Right atrium auricular region (tissue), 2 donors: ENCODE measurements at regions not wholly inside any gene's neighbourhood (a gene's known extent, or its start where the extent isn't known, plus 50 kb on each side); places are given as distances from the start of the nearest gene placed in this dataset.

ENCODE experiments used
- DNase-seq: peaks from one replicate; pipeline ENCODE4 v3.0.0-alpha.2; 2019; ENCODE audit warnings: low spot score
- H3K27ac ChIP-seq, 2 donors: fragments of 200-600 bp; sonication (generic); 1 replicate in 1 of 2; 2 replicates in 1 of 2; pipeline ENCODE4 v1.5.1; 2016 to 2019
- H3K27me3 ChIP-seq, 2 donors: fragments of 200-600 bp; sonication (generic); one replicate each; pipeline versions ENCODE4 v1.5.1 to v1.6.0; 2017 to 2019
- H3K36me3 ChIP-seq: fragments of 200-600 bp; sonication (generic); one replicate; pipeline ENCODE4 v1.5.1; 2016
- H3K4me1 ChIP-seq, 2 donors: fragments of 200-600 bp; sonication (generic); one replicate each; pipeline versions ENCODE4 v1.5.1 to v1.6.0; 2017 to 2019
- H3K4me3 ChIP-seq, 2 donors: fragments of 200-600 bp; sonication (generic); 1 replicate in 1 of 2; 2 replicates in 1 of 2; pipeline ENCODE4 v1.5.1; 2017 to 2019; ENCODE audit warnings: mild to moderate bottlenecking in 1 of 2, moderate library complexity in 1 of 2
- H3K9me3 ChIP-seq, 2 donors: fragments of 200-600 bp; sonication (generic); one replicate each; pipeline ENCODE4 v1.5.1; 2019
- CTCF ChIP-seq, 2 donors: fragments of 200-600 bp; sonication (generic); IDR thresholded peaks; one replicate each; pipeline ENCODE4 v1.5.1; 2019; ENCODE audit warnings: antibody characterized with exemption in 2 of 2

GRCh38 chr18:30044496-30044895, 998.0 kb downstream of the DSC3 start:
- H3K36me3 ChIP-seq: no peaks in the 10 kb centered on the region
- no peak for TF ChIP-seq CTCF (IDR thresholded peaks at IDR 0.05)
- H3K4me1 ChIP-seq: no peaks in the 10 kb centered on the region
- no peak overlapping the region for H3K4me3 ChIP-seq
- H3K27me3 ChIP-seq: no peaks in the 10 kb centered on the region
- H3K9me3 ChIP-seq: no peaks in the 10 kb centered on the region
- DNase-seq: no peak
- H3K27ac ChIP-seq: no peak overlapping the region

GRCh38 chr18:30039201-30039600, 1003.3 kb downstream of the DSC3 start:
- Histone ChIP-seq H3K27ac (no peak overlapping the region), H3K4me3 (no peak overlapping the region), H3K4me1 (no peaks in the 10 kb centered on the region), H3K36me3 (no peaks in the 10 kb centered on the region), H3K9me3 (no peaks in the 10 kb centered on the region), H3K27me3 (no peaks in the 10 kb centered on the region)
- TF ChIP-seq CTCF (IDR thresholded peaks at IDR 0.05): no peak
- no peak for DNase-seq

DNA sequence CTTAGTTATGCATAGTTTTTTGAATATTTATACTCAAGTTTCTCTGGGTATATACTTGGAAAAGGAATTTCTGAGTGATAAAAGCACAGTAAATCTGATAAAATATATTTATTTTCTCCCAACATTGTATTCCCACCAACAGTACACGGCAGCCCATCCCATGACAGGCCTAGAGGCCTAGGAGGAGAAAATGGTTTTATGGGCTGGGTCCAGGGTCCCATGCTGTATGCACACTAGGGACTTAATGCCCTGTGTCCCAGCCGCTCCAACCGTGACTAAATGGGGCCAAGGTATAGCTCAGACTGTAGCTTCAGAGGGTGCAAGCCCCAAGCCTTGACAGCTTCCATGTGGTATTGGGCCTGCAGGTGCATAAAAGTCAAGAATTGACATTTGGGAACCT, 1007.7 kb downstream of the DSC3 start:
- TF ChIP-seq CTCF (IDR thresholded peaks at IDR 0.05): no peak
- Histone ChIP-seq H3K36me3 (no peaks in the 10 kb centered on the region), H3K9me3 (no peaks in the 10 kb centered on the region), H3K4me3 (no peak overlapping the region), H3K27me3 (no peaks in the 10 kb centered on the region), H3K4me1 (no peaks in the 10 kb centered on the region), H3K27ac (no peak overlapping the region)
- no peak for DNase-seq

GRCh38 chr18:30016179-30016578, 1026.4 kb downstream of the DSC3 start:
- Histone ChIP-seq H3K4me1 (no peaks in the 10 kb centered on the region), H3K36me3 (no peaks in the 10 kb centered on the region), H3K9me3 (no peaks in the 10 kb centered on the region), H3K27me3 (no peaks in the 10 kb centered on the region), H3K27ac (no peak overlapping the region), H3K4me3 (no peak overlapping the region)
- no peak for TF ChIP-seq CTCF (IDR thresholded peaks at IDR 0.05)
- DNase-seq: no peak

DNA sequence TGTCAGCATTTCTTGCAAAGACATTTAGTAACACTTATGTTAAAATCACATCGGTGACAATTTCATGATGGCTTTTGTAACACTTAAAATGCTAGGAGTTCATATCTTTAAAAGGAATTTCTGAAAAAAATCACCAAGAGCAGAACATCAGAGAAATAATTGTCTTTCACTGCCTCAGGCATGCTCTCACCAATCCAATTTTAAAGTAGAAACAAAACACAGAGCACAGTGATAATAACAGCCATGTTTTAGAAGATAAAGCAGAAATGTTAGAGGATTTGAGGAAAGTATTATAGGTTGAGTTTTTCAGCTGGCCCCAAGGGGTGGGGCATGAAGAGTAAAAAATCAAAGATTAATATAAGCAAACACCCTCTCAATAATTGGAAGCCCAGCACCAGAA, 1037.6 kb downstream of the DSC3 start:
- no peak for DNase-seq
- TF ChIP-seq CTCF (IDR thresholded peaks at IDR 0.05): no peak
- H3K27ac ChIP-seq: no peak overlapping the region
- H3K4me1 ChIP-seq: no peaks in the 10 kb centered on the region
- H3K27me3 ChIP-seq: no peaks in the 10 kb centered on the region
- H3K9me3 ChIP-seq: no peaks in the 10 kb centered on the region
- no peaks in the 10 kb centered on the region for H3K36me3 ChIP-seq
- no peak overlapping the region for H3K4me3 ChIP-seq

DNA sequence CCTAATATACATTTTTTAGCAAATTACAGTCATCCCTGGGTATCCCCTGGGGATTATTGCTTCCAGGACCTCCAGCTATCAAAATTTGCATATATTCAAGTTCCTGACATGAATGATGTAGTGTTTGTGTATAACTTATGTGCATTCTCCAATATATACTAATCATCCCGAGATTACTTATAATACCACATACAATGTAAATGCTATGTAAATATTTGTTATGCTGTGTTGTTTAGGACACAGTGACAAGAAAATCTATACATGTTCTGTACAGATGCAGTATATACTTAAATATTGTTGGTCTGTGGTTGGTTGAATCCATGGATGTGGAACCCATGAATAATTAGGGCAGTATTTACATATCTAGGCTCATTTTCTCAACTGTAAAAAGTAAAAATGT, 1060.3 kb downstream of the DSC3 start:
- H3K9me3 ChIP-seq: peaks cover 0 to 13% of the 10 kb centered on the region in 2 donors
- no peak for TF ChIP-seq CTCF (IDR thresholded peaks at IDR 0.05)
- no peak overlapping the region for H3K27ac ChIP-seq
- H3K4me3 ChIP-seq: no peak overlapping the region
- H3K4me1 ChIP-seq: no peaks in the 10 kb centered on the region
- H3K36me3 ChIP-seq: no peaks in the 10 kb centered on the region
- DNase-seq: no peak
- no peaks in the 10 kb centered on the region for H3K27me3 ChIP-seq
